HEK293 (cell line): ENCODE measurements at regions not wholly inside any gene's neighbourhood (a gene's known extent, or its start where the extent isn't known, plus 50 kb on each side); places are given as distances from the start of the nearest gene placed in this dataset.

Source experiments
- CTCF ChIP-seq: fragments of 450-650 bp; formaldehyde crosslinking; IDR thresholded peaks from 2 replicates; pipeline ENCODE4 v1.5.1; 2016; ENCODE audit warnings: missing biosample characterization, missing genetic modification characterization
- HOXC10 ChIP-seq: sonication (generic); formaldehyde crosslinking; IDR thresholded peaks from 2 replicates; pipeline ENCODE4 v1.8.1; 2023; ENCODE audit warnings: mild to moderate bottlenecking, missing genetic modification reagents
- KLF1 ChIP-seq: fragments of 450-650 bp; formaldehyde crosslinking; IDR thresholded peaks from 2 replicates; pipeline ENCODE4 v1.5.1; 2016; ENCODE audit warnings: missing biosample characterization, missing genetic modification characterization
- ZBTB10 ChIP-seq: fragments of 450-650 bp; formaldehyde crosslinking; IDR thresholded peaks from 2 replicates; pipeline ENCODE4 v1.5.1; 2016; ENCODE audit warnings: missing biosample characterization, missing genetic modification characterization
- ZBTB8A ChIP-seq: fragments of 450-650 bp; formaldehyde crosslinking; IDR thresholded peaks from 2 replicates; pipeline ENCODE4 v1.5.1; 2016; ENCODE audit warnings: missing biosample characterization, missing genetic modification characterization
- ZNF175 ChIP-seq: fragments of 450-650 bp; formaldehyde crosslinking; IDR thresholded peaks from 2 replicates; pipeline ENCODE4 v1.5.1; 2016; ENCODE audit warnings: missing biosample characterization, missing genetic modification characterization
- ZNF514 ChIP-seq: fragments of 450-650 bp; formaldehyde crosslinking; IDR thresholded peaks from 2 replicates; pipeline ENCODE4 v1.5.1; 2016; ENCODE audit warnings: missing biosample characterization, missing genetic modification characterization
- TF ChIP-seq, protein P1 (sequence below): fragments of 450-650 bp; formaldehyde crosslinking; IDR thresholded peaks from 2 replicates; pipeline ENCODE4 v1.5.1; 2016; ENCODE audit warnings: missing biosample characterization, missing genetic modification characterization

DNA sequence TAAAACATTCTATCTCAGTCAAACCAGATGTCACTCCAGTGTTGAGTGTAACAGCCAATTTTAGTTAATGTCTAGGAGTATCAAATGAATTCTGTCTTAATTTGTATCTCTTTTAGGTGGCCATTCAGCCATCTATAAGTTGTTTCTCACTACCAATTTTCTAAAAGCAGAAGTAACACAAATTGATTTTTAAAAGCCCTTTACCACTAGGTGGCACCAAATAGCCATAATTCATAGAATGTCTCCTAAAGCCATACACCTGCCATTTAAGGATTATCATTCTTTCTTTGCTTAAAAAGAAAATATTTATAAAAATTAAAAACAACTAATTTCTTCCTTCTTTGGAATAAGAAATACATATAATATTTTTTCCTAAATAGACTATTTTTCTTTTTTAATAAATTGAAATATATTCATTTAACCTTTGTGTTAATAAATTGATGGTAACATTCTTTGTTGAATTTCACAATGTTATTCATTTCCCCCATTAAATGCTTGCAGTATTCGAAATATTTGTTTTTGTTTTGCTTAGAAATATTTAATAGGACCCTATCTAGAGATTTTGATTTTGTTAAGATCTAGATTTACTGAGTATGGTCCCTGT is 107.8 kb upstream of the PPP1R3A start:
- TF ChIP-seq ZBTB8A (no peak), ZNF175 (tag by site-specific recombination) (no peak), ZBTB10 (tag by site-specific recombination) (no peak), CTCF (tag by site-specific recombination) (no peak), KLF1 (tag by site-specific recombination) (no peak), HOXC10 (CRISPR knock-in tag) (no peak), ZNF514 (tag by site-specific recombination) (no peak)
- TF ChIP-seq, protein P1, sequence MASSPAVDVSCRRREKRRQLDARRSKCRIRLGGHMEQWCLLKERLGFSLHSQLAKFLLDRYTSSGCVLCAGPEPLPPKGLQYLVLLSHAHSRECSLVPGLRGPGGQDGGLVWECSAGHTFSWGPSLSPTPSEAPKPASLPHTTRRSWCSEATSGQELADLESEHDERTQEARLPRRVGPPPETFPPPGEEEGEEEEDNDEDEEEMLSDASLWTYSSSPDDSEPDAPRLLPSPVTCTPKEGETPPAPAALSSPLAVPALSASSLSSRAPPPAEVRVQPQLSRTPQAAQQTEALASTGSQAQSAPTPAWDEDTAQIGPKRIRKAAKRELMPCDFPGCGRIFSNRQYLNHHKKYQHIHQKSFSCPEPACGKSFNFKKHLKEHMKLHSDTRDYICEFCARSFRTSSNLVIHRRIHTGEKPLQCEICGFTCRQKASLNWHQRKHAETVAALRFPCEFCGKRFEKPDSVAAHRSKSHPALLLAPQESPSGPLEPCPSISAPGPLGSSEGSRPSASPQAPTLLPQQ (tag by site-specific recombination) = no peak
